ENCODE measurements at regions not wholly inside any gene's neighbourhood (a gene's known extent, or its start where the extent isn't known, plus 50 kb on each side); places are given as distances from the start of the nearest gene placed in this dataset.

- H3K4me3 ChIP-seq (ENCODE audit: low read length), result no peak overlapping the region
- no peak for TF ChIP-seq CTCF (conservative IDR thresholded peaks at IDR 0.05; ENCODE audit: low read length)
- no peak for DNase-seq (ENCODE audit: low read depth)
Observed at GRCh38 chr9:12185856-12186255, 507.3 kb upstream of the TYRP1 start.

- no peak overlapping the region for H3K4me3 ChIP-seq (ENCODE audit: low read length)
- no peak for TF ChIP-seq CTCF (conservative IDR thresholded peaks at IDR 0.05; ENCODE audit: low read length)
Observed at GRCh38 chr9:12191630-12192029, 501.6 kb upstream of the TYRP1 start.

GRCh38 chr9:12194731-12195130 is 498.5 kb upstream of the TYRP1 start:
- DNase-seq (ENCODE audit: low read depth), result no peak
- H3K4me3 ChIP-seq (ENCODE audit: low read length), result no peak overlapping the region
- TF ChIP-seq CTCF (conservative IDR thresholded peaks at IDR 0.05; ENCODE audit: low read length), result no peak

More at GRCh38 chr9:12191630-12192029, 501.6 kb upstream of the TYRP1 start:
- no peak for DNase-seq (ENCODE audit: low read depth)

GRCh38 chr9:12195456-12195855 is 497.7 kb upstream of the TYRP1 start:
- TF ChIP-seq CTCF (conservative IDR thresholded peaks at IDR 0.05; ENCODE audit: low read length), result no peak
- no peak for DNase-seq (ENCODE audit: low read depth)
- H3K4me3 ChIP-seq (ENCODE audit: low read length), result no peak overlapping the region

GRCh38 chr9:12204512-12204911 is 488.7 kb upstream of the TYRP1 start:
- DNase-seq (ENCODE audit: low read depth), result no peak
- no peak overlapping the region for H3K4me3 ChIP-seq (ENCODE audit: low read length)
- no peak for TF ChIP-seq CTCF (conservative IDR thresholded peaks at IDR 0.05; ENCODE audit: low read length)

GRCh38 chr9:12212860-12213259 is 480.3 kb upstream of the TYRP1 start:
- no peak for TF ChIP-seq CTCF (conservative IDR thresholded peaks at IDR 0.05; ENCODE audit: low read length)
- DNase-seq (ENCODE audit: low read depth), result no peak
- no peak overlapping the region for H3K4me3 ChIP-seq (ENCODE audit: low read length)

- DNase-seq (ENCODE audit: low read depth), result no peak
- no peak overlapping the region for H3K4me3 ChIP-seq (ENCODE audit: low read length)
- no peak for TF ChIP-seq CTCF (conservative IDR thresholded peaks at IDR 0.05; ENCODE audit: low read length)
Observed at GRCh38 chr9:12221470-12221869, 471.7 kb upstream of the TYRP1 start.
